DMS153 treated with DMSO at 0.1 percent for 48 hours (cell line): ENCODE measurements at regions not wholly inside any gene's neighbourhood (a gene's known extent, or its start where the extent isn't known, plus 50 kb on each side); places are given as distances from the start of the nearest gene placed in this dataset.

Experiments used
- DNase-seq: peaks from one replicate; lab custom pipeline; 2025; ENCODE audit not compliant: unreplicated experiment; lab: John Stamatoyannopoulos, UW

GRCh38 chr16:64829678-64830077 is 292.2 kb downstream of the CDH11 start:
- DNase-seq, result no peak

- DNase-seq, result no peak
These were observed 295.5 kb downstream of the CDH11 start for GRCh38 chr16:64826374-64826773.

- no peak for DNase-seq
These were observed 298.3 kb downstream of the CDH11 start for GRCh38 chr16:64823481-64824075.

- no peak for DNase-seq
These were observed 311.8 kb downstream of the CDH11 start for GRCh38 chr16:64809876-64810629.

- no peak for DNase-seq
These were observed 313.4 kb downstream of the CDH11 start for GRCh38 chr16:64808474-64808873.

- DNase-seq, result no peak
These were observed 330.1 kb downstream of the CDH11 start for GRCh38 chr16:64791756-64792155.

- no peak for DNase-seq
These were observed 337.2 kb downstream of the CDH11 start for GRCh38 chr16:64784635-64785034.

GRCh38 chr16:64782484-64782883 is 339.4 kb downstream of the CDH11 start:
- no peak for DNase-seq

GRCh38 chr16:64780445-64780844 is 341.4 kb downstream of the CDH11 start:
- DNase-seq, result no peak

- DNase-seq, result no peak
These were observed 343.1 kb downstream of the CDH11 start for GRCh38 chr16:64778777-64779176.

GRCh38 chr16:64773638-64774037 is 348.2 kb downstream of the CDH11 start:
- no peak for DNase-seq

GRCh38 chr16:64773184-64773583 is 348.7 kb downstream of the CDH11 start:
- no peak for DNase-seq

GRCh38 chr16:64771273-64771672 is 350.6 kb downstream of the CDH11 start:
- DNase-seq, result no peak

GRCh38 chr16:64762211-64762610 is 359.7 kb downstream of the CDH11 start:
- no peak for DNase-seq

GRCh38 chr16:64754279-64754678 is 367.6 kb downstream of the CDH11 start:
- no peak for DNase-seq

GRCh38 chr16:64751906-64752305 is 370.0 kb downstream of the CDH11 start:
- no peak for DNase-seq

- no peak for DNase-seq
These were observed 372.5 kb downstream of the CDH11 start for GRCh38 chr16:64749346-64749745.

GRCh38 chr16:64745258-64745930 is 376.5 kb downstream of the CDH11 start:
- DNase-seq, result no peak

- no peak for DNase-seq
These were observed 379.2 kb downstream of the CDH11 start for GRCh38 chr16:64742455-64743223.

GRCh38 chr16:64740261-64740660 is 381.6 kb downstream of the CDH11 start:
- DNase-seq, result no peak

GRCh38 chr16:64738321-64738960 is 383.4 kb downstream of the CDH11 start:
- no peak for DNase-seq
